Astrocyte of the spinal cord (primary cell): ENCODE measurements at regions not wholly inside any gene's neighbourhood (a gene's known extent, or its start where the extent isn't known, plus 50 kb on each side); places are given as distances from the start of the nearest gene placed in this dataset.

Source experiments
- DNase-seq: peaks from one replicate; pipeline ENCODE4 v3.0.0; 2011; ENCODE audit warnings: low read depth, low spot score
- H3K4me3 ChIP-seq: 2 replicates; pipeline ENCODE4 v1.5.1; 2011; ENCODE audit warnings: low read depth, mild to moderate bottlenecking, low read length, moderate library complexity
- CTCF ChIP-seq: IDR thresholded peaks from 2 replicates; pipeline ENCODE4 v1.5.1; 2012; ENCODE audit warnings: low read depth, mild to moderate bottlenecking, low read length, inconsistent platforms
- in situ Hi-C: cut with HindIII; loops from 2 replicates; pipeline ENCODE4 v1.10.0; 2017; ENCODE audit warnings: low sequenced_read_pairs

GRCh38 chr1:67589519-67590233 lies 95.3 kb upstream of the GADD45A start:
- in situ Hi-C loops, result no loop called here
- no peak for TF ChIP-seq CTCF
- H3K4me3 ChIP-seq, result no peak overlapping the region
- DNase-seq, result no peak

DNA sequence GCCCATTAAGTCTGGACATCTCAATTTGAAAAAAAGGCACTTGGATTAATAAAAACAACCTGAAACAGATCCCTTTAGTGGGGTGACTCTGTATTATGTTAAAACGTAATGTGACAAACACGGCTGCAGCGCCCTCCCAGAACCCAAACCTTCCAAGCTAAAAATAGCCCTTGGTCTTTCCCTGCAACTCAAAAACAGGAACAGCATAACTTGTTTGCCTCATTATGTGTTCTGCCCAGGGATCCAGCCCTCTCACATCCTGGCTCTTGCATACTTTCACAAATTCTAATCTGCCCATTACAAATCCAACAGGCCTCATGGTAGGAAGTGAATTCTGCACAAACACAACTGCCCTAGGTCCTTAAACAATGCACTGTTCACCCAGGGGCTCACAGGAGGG lies 94.7 kb upstream of the GADD45A start:
- H3K4me3 ChIP-seq, result no peak overlapping the region
- in situ Hi-C loops, result no loop called here
- TF ChIP-seq CTCF, result no peak
- no peak for DNase-seq

GRCh38 chr1:67594764-67595163 lies 90.2 kb upstream of the GADD45A start:
- in situ Hi-C loops, result no loop called here
- TF ChIP-seq CTCF, result no peak
- no peak for DNase-seq
- no peak overlapping the region for H3K4me3 ChIP-seq

DNA sequence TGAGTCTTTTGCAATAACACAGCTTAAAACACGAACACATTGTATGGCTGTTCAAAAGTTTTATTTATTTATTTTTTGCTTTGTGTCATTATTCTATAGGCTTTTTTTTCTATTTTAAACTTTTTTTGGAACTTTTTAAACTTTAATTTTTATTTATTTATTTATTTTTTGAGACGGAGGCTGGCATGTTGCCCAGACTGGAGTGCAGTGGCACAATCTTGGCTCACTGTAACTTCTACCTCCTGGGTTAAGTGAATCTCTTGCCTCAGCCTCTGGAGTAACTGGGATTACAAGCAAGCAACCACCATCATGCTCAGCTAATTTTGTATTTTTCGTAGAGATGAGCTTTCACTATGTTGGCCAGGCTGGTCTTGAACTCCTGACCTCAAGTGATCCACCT lies 88.3 kb upstream of the GADD45A start:
- no peak for DNase-seq
- in situ Hi-C loops, result no loop called here
- TF ChIP-seq CTCF, result no peak
- H3K4me3 ChIP-seq, result no peak overlapping the region

DNA sequence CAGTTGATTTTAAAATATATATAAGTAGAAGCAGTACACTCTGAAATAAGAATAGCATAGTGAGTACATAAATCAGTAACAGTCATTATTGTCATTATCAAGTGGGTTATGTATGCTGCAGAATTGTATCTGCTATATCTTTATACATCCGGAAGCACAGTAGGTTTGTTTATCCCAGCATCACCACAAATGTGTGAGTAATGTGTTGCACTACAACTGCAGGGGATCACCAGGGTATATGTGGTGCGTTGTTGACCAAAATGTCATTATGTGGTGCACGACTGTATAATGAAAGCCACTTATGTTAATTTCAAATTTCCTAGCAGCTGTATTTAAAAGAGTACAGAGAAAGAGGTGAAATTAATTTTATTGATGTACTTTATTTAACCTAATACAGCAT lies 87.7 kb upstream of the GADD45A start:
- no peak for DNase-seq
- in situ Hi-C loops, result no loop called here
- no peak overlapping the region for H3K4me3 ChIP-seq
- TF ChIP-seq CTCF, result no peak

- DNase-seq, result no peak
- in situ Hi-C loops, result no loop called here
- H3K4me3 ChIP-seq, result no peak overlapping the region
- TF ChIP-seq CTCF, result no peak
Observed at GRCh38 chr1:67599085-67599484, 85.9 kb upstream of the GADD45A start.

- in situ Hi-C loops, result no loop called here
- TF ChIP-seq CTCF, result no peak
- no peak for DNase-seq
- H3K4me3 ChIP-seq, result no peak overlapping the region
Observed at GRCh38 chr1:67601539-67601938, 83.5 kb upstream of the GADD45A start.
